Neural cell (in vitro differentiated cells): ENCODE measurements at regions not wholly inside any gene's neighbourhood (a gene's known extent, or its start where the extent isn't known, plus 50 kb on each side); places are given as distances from the start of the nearest gene placed in this dataset.

Experiments
- H2AFZ ChIP-seq: fragments of 200-600, 300-800 bp; sonication (generic), shearing (Covaris generic); 2 replicates; pipeline ENCODE4 v1.6.0; 2014; ENCODE audit warnings: low read depth, mild to moderate bottlenecking, antibody characterized with exemption, low read length, moderate library complexity
- H3F3A ChIP-seq: fragments of 200-600 bp; shearing (Covaris generic); 2 replicates; pipeline ENCODE4 v1.6.1; 2016; ENCODE audit warnings: mild to moderate bottlenecking, moderate library complexity, mixed read lengths, antibody characterized with exemption, low read length; ENCODE audit not compliant: insufficient read depth, poor library complexity, severe bottlenecking
- H3K27ac ChIP-seq: fragments of 200-600, 300-800 bp; sonication (generic), shearing (Covaris generic); 2 replicates; pipeline ENCODE4 v1.5.1; 2014; ENCODE audit warnings: mild to moderate bottlenecking, low read length, moderate library complexity
- H3K27me3 ChIP-seq: fragments of 300-800, 200-600 bp; sonication (generic), shearing (Covaris generic); 2 replicates; pipeline ENCODE4 v1.6.0; 2014; ENCODE audit warnings: mild to moderate bottlenecking, low read depth, low read length, moderate library complexity; ENCODE audit not compliant: insufficient read depth
- H3K36me3 ChIP-seq: fragments of 300-800, 200-600 bp; sonication (generic), shearing (Covaris generic); 2 replicates; pipeline ENCODE4 v1.5.1; 2014; ENCODE audit warnings: mild to moderate bottlenecking, antibody characterized with exemption, low read length, moderate library complexity; ENCODE audit not compliant: insufficient read depth
- H3K4me2 ChIP-seq: fragments of 300-800, 200-600 bp; sonication (generic), shearing (Covaris generic); 2 replicates; pipeline ENCODE4 v1.6.0; 2014; ENCODE audit warnings: mild to moderate bottlenecking, low read length
- H3K4me3 ChIP-seq: fragments of 300-800, 200-600 bp; sonication (generic), shearing (Covaris generic); 2 replicates; pipeline ENCODE4 v1.5.1; 2014; ENCODE audit warnings: mild to moderate bottlenecking, low read length, moderate library complexity
- H3K79me2 ChIP-seq: fragments of 200-600 bp; shearing (Covaris generic); replicated peaks from 2 replicates; pipeline ENCODE4 v1.6.0; 2014; ENCODE audit warnings: mild to moderate bottlenecking, low read length, moderate library complexity; ENCODE audit not compliant: insufficient read depth
- H3K9ac ChIP-seq: fragments of 300-800, 200-600 bp; sonication (generic), shearing (Covaris generic); 2 replicates; pipeline ENCODE4 v1.6.1; 2016; ENCODE audit warnings: mild to moderate bottlenecking, low read length, mixed read lengths
- H3K9me2 ChIP-seq: fragments of 200-600 bp; shearing (Covaris generic); 2 replicates; pipeline ENCODE4 v1.6.1; 2016; ENCODE audit warnings: mild to moderate bottlenecking, low read length, mixed read lengths; ENCODE audit not compliant: insufficient read depth
- H3K9me3 ChIP-seq: fragments of 200-600, 300-800 bp; sonication (generic), shearing (Covaris generic); 2 replicates; pipeline ENCODE4 v1.6.1; 2016; ENCODE audit warnings: mild to moderate bottlenecking, mixed run types, low read length, moderate library complexity, mixed read lengths
- H4K20me1 ChIP-seq: fragments of 200-600 bp; shearing (Covaris generic); 2 replicates; pipeline ENCODE4 v1.6.1; 2016; ENCODE audit warnings: mild to moderate bottlenecking, mixed run types; ENCODE audit not compliant: insufficient read depth
- CTCF ChIP-seq: fragments of 450-650 bp; IDR thresholded peaks from 2 replicates; pipeline ENCODE4 v1.5.1; 2014; ENCODE audit warnings: antibody characterized with exemption, mild to moderate bottlenecking, moderate library complexity; ENCODE audit not compliant: poor library complexity, severe bottlenecking
- EP300 ChIP-seq: fragments of 450-650 bp; conservative IDR thresholded peaks from 2 replicates; pipeline ENCODE4 v1.6.1; 2014; ENCODE audit warnings: antibody characterized with exemption, mild to moderate bottlenecking, moderate library complexity; ENCODE audit not compliant: poor library complexity, severe bottlenecking
- EZH2 ChIP-seq: fragments of 200-600, 300-800 bp; shearing (Covaris generic), sonication (generic); IDR thresholded peaks from 2 replicates; pipeline ENCODE4 v1.6.1; 2014; ENCODE audit warnings: antibody characterized with exemption, low read length, borderline replicate concordance, mild to moderate bottlenecking; ENCODE audit not compliant: insufficient read depth, poor library complexity, severe bottlenecking
- MXI1 ChIP-seq: fragments of 450-650 bp; conservative IDR thresholded peaks from 2 replicates; pipeline ENCODE4 v1.6.1; 2014; ENCODE audit warnings: antibody characterized with exemption, mild to moderate bottlenecking; ENCODE audit not compliant: poor library complexity, severe bottlenecking
- POLR2AphosphoS5 ChIP-seq: IDR thresholded peaks from 2 replicates; pipeline ENCODE4 v1.6.1; 2012
- RAD21 ChIP-seq: fragments of 450-650 bp; conservative IDR thresholded peaks from 2 replicates; pipeline ENCODE4 v1.6.1; 2014; ENCODE audit warnings: antibody characterized with exemption, mild to moderate bottlenecking, moderate library complexity
- REST ChIP-seq: IDR thresholded peaks from 2 replicates; pipeline ENCODE4 v1.6.1; 2012; ENCODE audit warnings: borderline replicate concordance
- SMC3 ChIP-seq: fragments of 450-650 bp; conservative IDR thresholded peaks from 2 replicates; pipeline ENCODE4 v1.6.1; 2014; ENCODE audit warnings: antibody characterized with exemption, mild to moderate bottlenecking, moderate library complexity; ENCODE audit not compliant: poor library complexity
- TAF1 ChIP-seq: IDR thresholded peaks from 2 replicates; pipeline ENCODE4 v1.6.1; 2012; ENCODE audit warnings: low read depth

- no peaks in the 10 kb centered on the region for H3K79me2 ChIP-seq
- no peak overlapping the region for H3K4me2 ChIP-seq
These were observed 489.8 kb upstream of the TMPRSS15 start for GRCh38 chr21:18893406-18893805.

GRCh38 chr21:18894387-18894786 is 490.8 kb upstream of the TMPRSS15 start:
- no peaks in the 10 kb centered on the region for H3F3A ChIP-seq
- H3K9me3 ChIP-seq = no peaks in the 10 kb centered on the region
- H2AFZ ChIP-seq = no peak overlapping the region
- no peaks in the 10 kb centered on the region for H3K36me3 ChIP-seq
- no peak overlapping the region for H3K4me3 ChIP-seq
- H3K9me2 ChIP-seq = no peaks in the 10 kb centered on the region
- H3K27me3 ChIP-seq = no peaks in the 10 kb centered on the region
- H3K27ac ChIP-seq = no peak overlapping the region
- no peak overlapping the region for H3K4me2 ChIP-seq
- no peaks in the 10 kb centered on the region for H3K79me2 ChIP-seq
- H3K9ac ChIP-seq = no peak overlapping the region
- no peaks in the 10 kb centered on the region for H4K20me1 ChIP-seq
- TF ChIP-seq EP300 = no peak
- no peak for TF ChIP-seq TAF1
- no peak for TF ChIP-seq REST
- TF ChIP-seq CTCF = no peak
- no peak for TF ChIP-seq RAD21
- TF ChIP-seq EZH2 = no peak

More at GRCh38 chr21:18893406-18893805, 489.8 kb upstream of the TMPRSS15 start:
- no peak overlapping the region for H2AFZ ChIP-seq
- no peaks in the 10 kb centered on the region for H3K36me3 ChIP-seq
- no peak for TF ChIP-seq POLR2AphosphoS5
- no peak for TF ChIP-seq MXI1
- no peak for TF ChIP-seq EP300
- no peak for TF ChIP-seq CTCF
- no peak for TF ChIP-seq RAD21
- no peak for TF ChIP-seq TAF1
- TF ChIP-seq SMC3 = no peak
- no peak for TF ChIP-seq EZH2
- no peak for TF ChIP-seq REST
- H3K9me3 ChIP-seq = no peaks in the 10 kb centered on the region
- H3K9me2 ChIP-seq = no peaks in the 10 kb centered on the region
- H4K20me1 ChIP-seq = no peaks in the 10 kb centered on the region
- H3K27me3 ChIP-seq = no peaks in the 10 kb centered on the region
- no peak overlapping the region for H3K9ac ChIP-seq
- H3K4me3 ChIP-seq = no peak overlapping the region
- no peaks in the 10 kb centered on the region for H3F3A ChIP-seq
- H3K27ac ChIP-seq = no peak overlapping the region
